IMR-90 (cell line): ENCODE measurements at regions not wholly inside any gene's neighbourhood (a gene's known extent, or its start where the extent isn't known, plus 50 kb on each side); places are given as distances from the start of the nearest gene placed in this dataset.

Source experiments
- ATAC-seq: fragments of 200-7000 bp; cut with Tn5 transposase; 2 replicates; pipeline ENCODE4 v1.9.1; 2020; ENCODE audit warnings: low read depth, mild to moderate bottlenecking, moderate library complexity
- BruUV-seq: library from RNA; stranded (reverse); fragments of 400-500 nt; replicated peaks from 2 replicates; lab custom pipeline; 2021; lab: Mats Ljungman, UMichigan
- CTCF ChIA-PET: fragments of 300-600 bp; formaldehyde crosslinking; extraction: SDS; loops from one replicate; lab custom pipeline; 2021; ENCODE audit warnings: antibody characterized with exemption; lab: Yijun Ruan, JAX
- POLR2A ChIA-PET: fragments of 300-600 bp; sonication (Branson Sonifier 250); formaldehyde crosslinking; loops from one replicate; lab custom pipeline; 2022; ENCODE audit warnings: antibody characterized with exemption; ENCODE audit not compliant: unreplicated experiment; lab: Charles Lee
- DNase-seq: peaks from one replicate; pipeline ENCODE4 v3.0.0; 2013
- H2AFZ ChIP-seq: replicated peaks from 2 replicates; pipeline ENCODE3; 2013; ENCODE audit warnings: low read length, mild to moderate bottlenecking; ENCODE audit not compliant: poor library complexity
- H2AK5ac ChIP-seq: 2 replicates; pipeline ENCODE4 v1.6.1; 2013; ENCODE audit warnings: low read depth, low read length, inconsistent platforms
- H2AK9ac ChIP-seq: replicated peaks from 2 replicates; pipeline ENCODE3; 2013; ENCODE audit warnings: mild to moderate bottlenecking, low read depth, low read length, moderate library complexity; ENCODE audit not compliant: poor library complexity
- H2BK120ac ChIP-seq: 2 replicates; pipeline ENCODE4 v1.6.1; 2013; ENCODE audit warnings: low read depth, low read length, inconsistent platforms
- H2BK15ac ChIP-seq: 3 replicates; pipeline ENCODE4 v1.6.1; 2013; ENCODE audit warnings: low read depth, low read length, inconsistent platforms
- H2BK20ac ChIP-seq: 2 replicates; pipeline ENCODE4 v1.6.1; 2013; ENCODE audit warnings: low read depth, mild to moderate bottlenecking, inconsistent platforms, low read length, moderate library complexity
- H2BK5ac ChIP-seq: 2 replicates; pipeline ENCODE4 v1.6.1; 2013; ENCODE audit warnings: mild to moderate bottlenecking, low read depth, low read length, inconsistent platforms; ENCODE audit not compliant: poor library complexity, severe bottlenecking
- H3K14ac ChIP-seq: replicated peaks from 2 replicates; pipeline ENCODE4 v1.6.1; 2013; ENCODE audit warnings: low read depth, low read length, inconsistent platforms
- H3K18ac ChIP-seq: 2 replicates; pipeline ENCODE4 v1.6.1; 2013; ENCODE audit warnings: low read depth, low read length, control low read depth
- H3K23ac ChIP-seq: 2 replicates; pipeline ENCODE4 v1.6.1; 2013; ENCODE audit warnings: low read depth, low read length, inconsistent platforms
- H3K27ac ChIP-seq: 2 replicates; pipeline ENCODE4 v1.5.1; 2013; ENCODE audit warnings: mild to moderate bottlenecking, control low read depth, low read length; ENCODE audit not compliant: insufficient read depth
- H3K27me3 ChIP-seq: 2 replicates; pipeline ENCODE4 v1.6.1; 2013; ENCODE audit warnings: low read length; ENCODE audit not compliant: control insufficient read depth, insufficient read depth
- H3K36me3 ChIP-seq: 2 replicates; pipeline ENCODE4 v1.6.1; 2013; ENCODE audit warnings: low read length, mixed read lengths; ENCODE audit not compliant: control insufficient read depth, insufficient read depth
- H3K4ac ChIP-seq: 2 replicates; pipeline ENCODE4 v1.6.1; 2013; ENCODE audit warnings: low read depth, low read length, inconsistent platforms
- H3K4me1 ChIP-seq: 2 replicates; pipeline ENCODE4 v1.6.1; 2013; ENCODE audit warnings: low read length, mixed read lengths; ENCODE audit not compliant: control insufficient read depth, insufficient read depth
- H3K4me2 ChIP-seq: 2 replicates; pipeline ENCODE4 v1.6.1; 2013; ENCODE audit warnings: low read depth, mild to moderate bottlenecking, control low read depth, low read length, moderate library complexity
- H3K4me3 ChIP-seq: 2 replicates; pipeline ENCODE4 v1.5.1; 2013; ENCODE audit warnings: low read depth, mild to moderate bottlenecking, control low read depth, low read length, moderate library complexity; ENCODE audit not compliant: insufficient read depth
- H3K56ac ChIP-seq: 2 replicates; pipeline ENCODE4 v1.6.1; 2013; ENCODE audit warnings: low read length, inconsistent platforms; ENCODE audit not compliant: insufficient read depth; ENCODE audit errors: extremely low read depth
- H3K79me1 ChIP-seq, 2 experiments: 2 replicates each; pipeline ENCODE4 v1.6.1; 2013; ENCODE audit warnings: low read length in 2 of 2, inconsistent platforms in 1 of 2, low read depth in 1 of 2
- H3K9ac ChIP-seq: 2 replicates; pipeline ENCODE4 v1.6.1; 2013; ENCODE audit warnings: low read depth, low read length, control low read depth
- H3K9me1 ChIP-seq: 2 replicates; pipeline ENCODE4 v1.6.1; 2013; ENCODE audit warnings: low read length, inconsistent platforms; ENCODE audit not compliant: insufficient read depth
- H3K9me3 ChIP-seq: 2 replicates; pipeline ENCODE4 v1.6.1; 2013; ENCODE audit warnings: low read length; ENCODE audit not compliant: control insufficient read depth, insufficient read depth
- H4K20me1 ChIP-seq: 2 replicates; pipeline ENCODE4 v1.6.1; 2013; ENCODE audit warnings: low read length, inconsistent platforms; ENCODE audit not compliant: insufficient read depth
- H4K5ac ChIP-seq: 2 replicates; pipeline ENCODE4 v1.6.1; 2013; ENCODE audit warnings: mild to moderate bottlenecking, low read depth, low read length, control low read depth
- H4K8ac ChIP-seq, 2 experiments: 2 replicates each; pipeline ENCODE4 v1.6.1; 2013; ENCODE audit warnings: low read depth in 2 of 2, low read length in 2 of 2, control low read depth in 1 of 2, inconsistent platforms in 1 of 2
- H4K91ac ChIP-seq: 2 replicates; pipeline ENCODE4 v1.6.1; 2013; ENCODE audit warnings: low read depth, low read length, inconsistent platforms; ENCODE audit not compliant: insufficient read depth
- BHLHE40 ChIP-seq: fragments of 150-350 bp; IDR thresholded peaks from 2 replicates; pipeline ENCODE4 v1.6.1; 2016; ENCODE audit warnings: mild to moderate bottlenecking, low read depth, low read length
- CEBPB ChIP-seq: IDR thresholded peaks from 2 replicates; pipeline ENCODE4 v1.6.1; 2012; ENCODE audit warnings: low read depth, low read length, improper control_type of control experiment
- CHD1 ChIP-seq: IDR thresholded peaks from 2 replicates; pipeline ENCODE4 v1.6.1; 2012; ENCODE audit warnings: low read depth, low read length, improper control_type of control experiment
- CTCF ChIP-seq: conservative IDR thresholded peaks from 2 replicates; pipeline ENCODE4 v1.5.1; 2012; ENCODE audit warnings: mild to moderate bottlenecking, low read depth, low read length, improper control_type of control experiment
- ELK1 ChIP-seq: fragments of 150-350 bp; IDR thresholded peaks from 2 replicates; pipeline ENCODE4 v1.6.1; 2016; ENCODE audit warnings: low read depth, mild to moderate bottlenecking, low read length, moderate library complexity, borderline replicate concordance
- FOS ChIP-seq: fragments of 150-350 bp; IDR thresholded peaks from 2 replicates; pipeline ENCODE4 v1.6.1; 2016; ENCODE audit warnings: low read depth, low read length
- MAFK ChIP-seq: IDR thresholded peaks from 2 replicates; pipeline ENCODE4 v1.6.1; 2012; ENCODE audit warnings: low read depth, low read length, improper control_type of control experiment
- MAZ ChIP-seq: IDR thresholded peaks from 2 replicates; pipeline ENCODE4 v1.6.1; 2012; ENCODE audit warnings: low read depth, mild to moderate bottlenecking, low read length, improper control_type of control experiment, moderate library complexity, borderline replicate concordance
- MXI1 ChIP-seq: IDR thresholded peaks from 2 replicates; pipeline ENCODE4 v1.6.1; 2012; ENCODE audit warnings: low read depth, mild to moderate bottlenecking, low read length, moderate library complexity, borderline replicate concordance
- NFE2L2 ChIP-seq: fragments of 150-350 bp; IDR thresholded peaks from 2 replicates; pipeline ENCODE4 v1.6.1; 2016; ENCODE audit warnings: low read depth, mild to moderate bottlenecking, low read length
- POLR2A ChIP-seq: IDR thresholded peaks from 2 replicates; pipeline ENCODE4 v1.6.1; 2012; ENCODE audit warnings: mild to moderate bottlenecking, low read depth, low read length
- RAD21 ChIP-seq: IDR thresholded peaks from 2 replicates; pipeline ENCODE4 v1.6.1; 2012; ENCODE audit warnings: low read length, improper control_type of control experiment
- RCOR1 ChIP-seq: IDR thresholded peaks from 2 replicates; pipeline ENCODE4 v1.6.1; 2012; ENCODE audit warnings: mild to moderate bottlenecking, low read length, improper control_type of control experiment; ENCODE audit not compliant: insufficient replicate concordance
- RFX5 ChIP-seq: IDR thresholded peaks from 2 replicates; pipeline ENCODE4 v1.8.0; 2012; ENCODE audit warnings: low read depth, mild to moderate bottlenecking, low read length, moderate library complexity
- SMC3 ChIP-seq: fragments of 150-350 bp; IDR thresholded peaks from 2 replicates; pipeline ENCODE4 v1.6.1; 2016; ENCODE audit warnings: low read depth, mild to moderate bottlenecking, antibody characterized with exemption, low read length, moderate library complexity
- USF2 ChIP-seq: fragments of 150-350 bp; IDR thresholded peaks from 2 replicates; pipeline ENCODE4 v1.6.1; 2017; ENCODE audit warnings: mild to moderate bottlenecking, antibody characterized with exemption, low read length, low read depth
- WGBS, 2 experiments: methylation state at CpG; one replicate each; pipeline versions ENCODE4 v1.1.5 to v1.1.7; 2013; ENCODE audit warnings: missing lambda C conversion rate in 2 of 2; ENCODE audit not compliant: insufficient read length in 1 of 2; ENCODE audit errors: extremely low coverage in 2 of 2; 5-methylcytosine and 5-hydroxymethylcytosine counted together
- dilution Hi-C: fragments of 300-500 bp; cut with HindIII; formaldehyde crosslinking; loops from one replicate; pipeline ENCODE4 v1.14.3; 2018; ENCODE audit warnings: low sequenced_read_pairs; ENCODE audit not compliant: unreplicated experiment
- in situ Hi-C: fragments of 300-500 bp; cut with MboI; formaldehyde crosslinking; loops from 3 replicates; pipeline ENCODE4 v1.14.3; 2019; ENCODE audit warnings: low sequenced_read_pairs, inconsistent platforms, mixed read lengths
- intact Hi-C: fragments of 100-400 bp; cut with micrococcal nuclease; formaldehyde crosslinking; loops from 2 replicates; pipeline ENCODE4 v1.10.0; 2022

GRCh38 chr3:118802325-118803095, 232.1 kb downstream of the IGSF11 start:
- Histone ChIP-seq H3K9me3 (no peaks in the 10 kb centered on the region), H4K20me1 (no peaks in the 10 kb centered on the region), H2AK5ac (no peak overlapping the region), H3K9me1 (no peaks in the 10 kb centered on the region), H3K4me1 (no peaks in the 10 kb centered on the region), H3K4me3 (no peak overlapping the region), H4K5ac (no peak overlapping the region), H4K91ac (no peak overlapping the region), H3K23ac (no peak overlapping the region), H3K56ac (no peak overlapping the region), H3K4me2 (no peak overlapping the region), H3K18ac (no peak overlapping the region), H2BK120ac (no peak overlapping the region), H3K79me1 (no peaks in the 10 kb centered on the region), H3K27me3 (no peaks in the 10 kb centered on the region), H2AFZ (no peak overlapping the region), H2BK15ac (no peak overlapping the region), H3K14ac (no peak overlapping the region), H2BK5ac (no peak overlapping the region), H4K8ac (no peak overlapping the region), H3K36me3 (no peaks in the 10 kb centered on the region), H3K27ac (no peak overlapping the region), H2BK20ac (no peak overlapping the region), H3K9ac (no peak overlapping the region), H2AK9ac (no peak overlapping the region), H3K4ac (no peak overlapping the region)
- intact Hi-C loops = no loop called here
- POLR2A ChIA-PET = no interaction called here
- dilution Hi-C loops = no loop called here
- DNase-seq (no peak), ATAC-seq (no peak)
- CTCF ChIA-PET = no interaction called here
- in situ Hi-C loops = no loop called here
- TF ChIP-seq CTCF (no peak), BHLHE40 (no peak), ELK1 (no peak), RCOR1 (no peak), POLR2A (no peak), USF2 (no peak), NFE2L2 (no peak), MXI1 (no peak), MAFK (no peak), SMC3 (no peak), CEBPB (no peak), MAZ (no peak), CHD1 (no peak), FOS (no peak), RFX5 (no peak), RAD21 (no peak)
- 68% methylated on average over 4 of the region's 13 CpGs; no CpG with 5 or more reads in 1 of the 2 experiments for WGBS, 2 experiments
- BruUV-seq = no TSS peak
